CD14-positive monocyte (primary cell): ENCODE measurements at regions not wholly inside any gene's neighbourhood (a gene's known extent, or its start where the extent isn't known, plus 50 kb on each side); places are given as distances from the start of the nearest gene placed in this dataset.

Experiments
- DNase-seq, 3 donors: peaks; one replicate each; pipeline ENCODE4 v3.0.0-alpha.2; 2011 to 2022
- H2AFZ ChIP-seq: 2 replicates; pipeline ENCODE4 v1.6.0; 2012; ENCODE audit warnings: mild to moderate bottlenecking, low read depth, low read length, inconsistent platforms; ENCODE audit not compliant: insufficient read depth, poor library complexity, severe bottlenecking
- H3K27ac ChIP-seq, 2 donors: 1 replicate in 1 of 2; 2 replicates in 1 of 2; pipeline ENCODE4 v1.5.1; 2012 to 2013; ENCODE audit warnings: low read length in 2 of 2, control low read depth in 1 of 2, inconsistent platforms in 1 of 2, low read depth in 1 of 2, mild to moderate bottlenecking in 1 of 2
- H3K27me3 ChIP-seq, 2 donors: one replicate each; pipeline versions ENCODE4 v1.6.0 to v1.6.1; 2011 to 2013; ENCODE audit warnings: low read length in 2 of 2; ENCODE audit not compliant: control insufficient read depth in 2 of 2, insufficient read depth in 2 of 2
- H3K36me3 ChIP-seq, 2 donors: replicated peaks in 1 of 2; 1 replicate in 1 of 2; 2 replicates in 1 of 2; pipeline versions ENCODE4 v1.5.1 to v1.6.1; 2012 to 2013; ENCODE audit warnings: low read length in 2 of 2, control low read depth in 1 of 2, inconsistent platforms in 1 of 2, mild to moderate bottlenecking in 1 of 2; ENCODE audit not compliant: insufficient read depth in 2 of 2, control insufficient read depth in 1 of 2
- H3K4me1 ChIP-seq, 2 donors: 1 replicate in 1 of 2; 2 replicates in 1 of 2; pipeline versions ENCODE4 v1.5.1 to v1.6.1; 2012 to 2013; ENCODE audit warnings: low read length in 2 of 2, control low read depth in 1 of 2, inconsistent platforms in 1 of 2, mild to moderate bottlenecking in 1 of 2, moderate library complexity in 1 of 2; ENCODE audit not compliant: insufficient read depth in 2 of 2, control insufficient read depth in 1 of 2
- H3K4me2 ChIP-seq: replicated peaks from 2 replicates; pipeline ENCODE3; 2012; ENCODE audit warnings: low read length, moderate library complexity, mild to moderate bottlenecking; ENCODE audit not compliant: poor library complexity, severe bottlenecking; ENCODE audit errors: extremely low read depth
- H3K4me3 ChIP-seq, 3 experiments: fragments of 200-600 bp in 1 of 3; sonication (generic) in 1 of 3; replicated peaks in 1 of 3; 1 replicate in 2 of 3; 2 replicates in 1 of 3; pipeline ENCODE4 v1.5.1; 2011 to 2013; ENCODE audit warnings: low read length in 3 of 3, mild to moderate bottlenecking in 3 of 3, control low read depth in 2 of 3, low read depth in 2 of 3, inconsistent platforms in 1 of 3, moderate library complexity in 1 of 3
- H3K79me2 ChIP-seq: 2 replicates; pipeline ENCODE4 v1.6.0; 2012; ENCODE audit warnings: mild to moderate bottlenecking, control low read depth, inconsistent platforms, low read length, moderate library complexity; ENCODE audit not compliant: insufficient read depth
- H3K9ac ChIP-seq: 2 replicates; pipeline ENCODE4 v1.6.0; 2017; ENCODE audit warnings: low read length, mild to moderate bottlenecking; ENCODE audit not compliant: insufficient read depth, poor library complexity, severe bottlenecking
- H3K9me3 ChIP-seq, 2 donors: replicated peaks in 1 of 2; 1 replicate in 1 of 2; 2 replicates in 1 of 2; pipeline versions ENCODE4 v1.5.1 to v1.6.1; 2012 to 2013; ENCODE audit warnings: low read length in 2 of 2, control low read depth in 1 of 2; ENCODE audit not compliant: control insufficient read depth in 1 of 2, insufficient read depth in 1 of 2
- H4K20me1 ChIP-seq: 2 replicates; pipeline ENCODE4 v1.6.0; 2012; ENCODE audit warnings: mild to moderate bottlenecking, low read length, control low read depth, moderate library complexity; ENCODE audit not compliant: insufficient read depth
- H3K27ac Mint-ChIP-seq, 7 donors: one replicate each; pipeline ENCODE4 v1.8.0; 2020; ENCODE audit warnings: mild to moderate bottlenecking in 7 of 7, mixed read lengths in 7 of 7, moderate library complexity in 6 of 7, inconsistent platforms in 2 of 7
- H3K27me3 Mint-ChIP-seq, 3 donors: one replicate each; pipeline ENCODE4 v1.8.0; 2021 to 2022; ENCODE audit warnings: low read depth in 3 of 3, mild to moderate bottlenecking in 3 of 3, mixed read lengths in 3 of 3, moderate library complexity in 3 of 3, inconsistent platforms in 1 of 3
- H3K36me3 Mint-ChIP-seq, 2 donors: one replicate each; pipeline ENCODE4 v1.8.0; 2020; ENCODE audit warnings: mixed read lengths in 2 of 2, inconsistent platforms in 1 of 2, mild to moderate bottlenecking in 1 of 2
- H3K4me1 Mint-ChIP-seq: one replicate; pipeline ENCODE4 v1.8.0; 2020; ENCODE audit warnings: mild to moderate bottlenecking, mixed read lengths
- H3K4me3 Mint-ChIP-seq, 2 donors: one replicate each; pipeline ENCODE4 v1.8.0; 2020; ENCODE audit warnings: mild to moderate bottlenecking in 2 of 2, mixed read lengths in 2 of 2, moderate library complexity in 1 of 2
- H3K9me3 Mint-ChIP-seq, 7 donors: one replicate each; pipeline ENCODE4 v1.8.0; 2020 to 2022; ENCODE audit warnings: mixed read lengths in 7 of 7, mild to moderate bottlenecking in 6 of 7, moderate library complexity in 6 of 7, inconsistent platforms in 2 of 7
- WGBS: methylation state at CpG from one replicate; pipeline ENCODE4 v1.1.5; 2013; ENCODE audit warnings: missing lambda C conversion rate; ENCODE audit not compliant: insufficient coverage; 5-methylcytosine and 5-hydroxymethylcytosine counted together
- intact Hi-C, 2 donors: fragments of 100-400 bp; cut with micrococcal nuclease; formaldehyde crosslinking; loops; one replicate each; pipeline versions ENCODE4 v1.15.0 to v1.15.1; 2023
- TF ChIP-seq, protein P1 (sequence below): fragments of 200-600 bp; IDR thresholded peaks from one replicate; pipeline ENCODE4 v1.8.0; 2022; ENCODE audit warnings: antibody characterized with exemption, mild to moderate bottlenecking

DNA sequence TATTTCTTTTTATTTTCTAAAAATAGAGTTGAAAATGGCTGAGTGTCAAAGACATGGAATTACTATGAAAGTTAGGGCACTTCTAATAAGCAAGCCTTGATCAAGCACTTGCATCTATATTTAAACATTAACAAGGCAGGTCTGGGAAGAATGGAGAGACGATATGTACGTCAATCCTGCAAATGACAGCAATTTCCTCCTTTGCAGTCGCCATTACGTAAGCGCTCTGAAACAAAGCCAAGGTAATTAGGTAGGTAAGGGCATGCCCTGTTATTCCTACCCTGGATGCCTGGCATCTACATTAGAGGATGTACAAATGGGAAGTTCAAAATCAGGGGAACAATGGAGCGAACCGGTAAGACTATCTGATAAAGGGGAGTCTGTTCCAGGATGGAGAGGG lies 664.0 kb upstream of the ARGLU1 start:
- Histone ChIP-seq H2AFZ (no peak overlapping the region), H3K4me2 (no peak overlapping the region), H3K9ac (no peak overlapping the region), H3K27me3 (no peaks in the 10 kb centered on the region), H3K4me3 (no peak overlapping the region), H3K27ac (no peak overlapping the region), H3K36me3 (no peaks in the 10 kb centered on the region), H3K9me3 (no peaks in the 10 kb centered on the region), H3K4me1 (no peaks in the 10 kb centered on the region), H3K79me2 (no peaks in the 10 kb centered on the region), H4K20me1 (no peaks in the 10 kb centered on the region)
- Mint-ChIP-seq H3K9me3 (no peaks in the 10 kb centered on the region), H3K27ac (no peak overlapping the region), H3K4me3 (no peak overlapping the region), H3K27me3 (no peaks in the 10 kb centered on the region), H3K36me3 (no peaks in the 10 kb centered on the region), H3K4me1 (no peaks in the 10 kb centered on the region)
- no peak for DNase-seq
- intact Hi-C loops: no loop called here
- WGBS: 81% methylated on average over 6 of the region's 7 CpGs
- TF ChIP-seq, protein P1, sequence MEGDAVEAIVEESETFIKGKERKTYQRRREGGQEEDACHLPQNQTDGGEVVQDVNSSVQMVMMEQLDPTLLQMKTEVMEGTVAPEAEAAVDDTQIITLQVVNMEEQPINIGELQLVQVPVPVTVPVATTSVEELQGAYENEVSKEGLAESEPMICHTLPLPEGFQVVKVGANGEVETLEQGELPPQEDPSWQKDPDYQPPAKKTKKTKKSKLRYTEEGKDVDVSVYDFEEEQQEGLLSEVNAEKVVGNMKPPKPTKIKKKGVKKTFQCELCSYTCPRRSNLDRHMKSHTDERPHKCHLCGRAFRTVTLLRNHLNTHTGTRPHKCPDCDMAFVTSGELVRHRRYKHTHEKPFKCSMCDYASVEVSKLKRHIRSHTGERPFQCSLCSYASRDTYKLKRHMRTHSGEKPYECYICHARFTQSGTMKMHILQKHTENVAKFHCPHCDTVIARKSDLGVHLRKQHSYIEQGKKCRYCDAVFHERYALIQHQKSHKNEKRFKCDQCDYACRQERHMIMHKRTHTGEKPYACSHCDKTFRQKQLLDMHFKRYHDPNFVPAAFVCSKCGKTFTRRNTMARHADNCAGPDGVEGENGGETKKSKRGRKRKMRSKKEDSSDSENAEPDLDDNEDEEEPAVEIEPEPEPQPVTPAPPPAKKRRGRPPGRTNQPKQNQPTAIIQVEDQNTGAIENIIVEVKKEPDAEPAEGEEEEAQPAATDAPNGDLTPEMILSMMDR: no peak

DNA sequence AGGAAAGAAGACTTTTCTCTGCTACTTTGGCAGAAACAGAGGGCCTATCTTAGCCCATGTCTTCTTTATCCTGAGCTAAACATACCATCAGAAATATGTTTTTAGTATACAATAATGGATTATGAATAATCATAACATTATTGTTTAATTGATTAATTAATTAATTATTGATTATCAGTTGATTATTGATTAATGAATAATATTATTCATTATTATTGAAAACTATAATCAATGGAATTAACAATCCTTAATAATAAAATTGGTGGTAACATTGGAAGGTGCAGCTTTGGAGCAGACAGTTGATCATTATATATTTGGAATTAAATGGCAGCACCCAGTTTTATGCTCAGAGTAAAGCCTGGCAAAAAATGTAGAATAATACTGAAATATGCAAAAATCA lies 655.9 kb upstream of the ARGLU1 start:
- no peak for DNase-seq
- H3K9ac ChIP-seq: no peak overlapping the region
- no peaks in the 10 kb centered on the region for H3K36me3 ChIP-seq
- H3K27ac ChIP-seq: no peak overlapping the region
- no peaks in the 10 kb centered on the region for H3K4me1 Mint-ChIP-seq
- H3K9me3 ChIP-seq: no peaks in the 10 kb centered on the region
- no peaks in the 10 kb centered on the region for H4K20me1 ChIP-seq
- H3K27ac Mint-ChIP-seq: no peak overlapping the region
- H3K4me2 ChIP-seq: no peak overlapping the region
- peaks cover 0 to 1% (median 0%) of the 10 kb centered on the region in 7 donors for H3K9me3 Mint-ChIP-seq
- intact Hi-C loops: no loop called here
- H3K79me2 ChIP-seq: no peaks in the 10 kb centered on the region
- H3K36me3 Mint-ChIP-seq: no peaks in the 10 kb centered on the region
- H3K27me3 Mint-ChIP-seq: no peaks in the 10 kb centered on the region
- H3K4me1 ChIP-seq: no peaks in the 10 kb centered on the region
- TF ChIP-seq, protein P1: no peak
- H3K4me3 Mint-ChIP-seq: no peak overlapping the region
- H3K27me3 ChIP-seq: no peaks in the 10 kb centered on the region
- H3K4me3 ChIP-seq: no peak overlapping the region
- H2AFZ ChIP-seq: no peak overlapping the region
